ENCODE measurements at regions not wholly inside any gene's neighbourhood (a gene's known extent, or its start where the extent isn't known, plus 50 kb on each side); places are given as distances from the start of the nearest gene placed in this dataset.

DNA sequence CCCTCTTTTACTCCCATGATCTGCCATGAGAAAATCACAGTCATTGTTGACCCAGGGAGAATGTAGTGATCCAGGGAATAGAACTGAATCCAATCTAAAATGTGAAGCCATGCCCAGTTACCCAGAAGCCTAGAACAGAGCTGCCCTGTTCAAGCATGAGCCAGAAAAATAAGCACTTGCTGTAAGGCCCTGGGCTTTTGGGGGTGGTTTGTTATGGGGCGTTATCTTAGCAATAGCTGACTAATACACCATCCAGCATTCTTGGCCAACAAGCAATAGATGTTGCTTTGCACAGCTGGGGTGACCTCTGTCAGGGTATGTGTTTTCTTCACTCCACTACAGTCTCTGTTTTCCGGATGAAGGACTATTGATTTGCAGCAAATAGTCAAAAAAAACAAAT, 120.4 kb downstream of the ZFP64 start:
- Histone ChIP-seq H3K4me1 (ENCODE audit: insufficient read depth, low read length, severe bottlenecking) (no peaks in the 10 kb centered on the region), H3K36me3 (ENCODE audit: insufficient read depth, low read length) (no peaks in the 10 kb centered on the region), H2AFZ (ENCODE audit: low read length) (no peak overlapping the region), H3K9ac (ENCODE audit: low read length) (no peak overlapping the region), H3K9me2 (ENCODE audit: low read depth, low read length) (no peaks in the 10 kb centered on the region), H3K4me3 (ENCODE audit: low read depth, low read length, poor library complexity, severe bottlenecking) (no peak overlapping the region), H3K4me2 (ENCODE audit: low read length) (no peak overlapping the region), H3K9me3 (ENCODE audit: low read length) (no peaks in the 10 kb centered on the region), H4K20me1 (ENCODE audit: insufficient read depth, low read length) (no peaks in the 10 kb centered on the region), H3F3A (ENCODE audit: insufficient read depth, low read length) (no peaks in the 10 kb centered on the region), H3K27ac (ENCODE audit: low read depth, low read length, poor library complexity, severe bottlenecking) (no peak overlapping the region), H3K79me2 (ENCODE audit: insufficient read depth, low read length) (no peaks in the 10 kb centered on the region), H3K27me3 (ENCODE audit: insufficient read depth, low read length) (no peaks in the 10 kb centered on the region)
- TF ChIP-seq EZH2 (IDR thresholded peaks at IDR 0.05; ENCODE audit: borderline replicate concordance, low read length): no peak
- TF ChIP-seq, protein P1, sequence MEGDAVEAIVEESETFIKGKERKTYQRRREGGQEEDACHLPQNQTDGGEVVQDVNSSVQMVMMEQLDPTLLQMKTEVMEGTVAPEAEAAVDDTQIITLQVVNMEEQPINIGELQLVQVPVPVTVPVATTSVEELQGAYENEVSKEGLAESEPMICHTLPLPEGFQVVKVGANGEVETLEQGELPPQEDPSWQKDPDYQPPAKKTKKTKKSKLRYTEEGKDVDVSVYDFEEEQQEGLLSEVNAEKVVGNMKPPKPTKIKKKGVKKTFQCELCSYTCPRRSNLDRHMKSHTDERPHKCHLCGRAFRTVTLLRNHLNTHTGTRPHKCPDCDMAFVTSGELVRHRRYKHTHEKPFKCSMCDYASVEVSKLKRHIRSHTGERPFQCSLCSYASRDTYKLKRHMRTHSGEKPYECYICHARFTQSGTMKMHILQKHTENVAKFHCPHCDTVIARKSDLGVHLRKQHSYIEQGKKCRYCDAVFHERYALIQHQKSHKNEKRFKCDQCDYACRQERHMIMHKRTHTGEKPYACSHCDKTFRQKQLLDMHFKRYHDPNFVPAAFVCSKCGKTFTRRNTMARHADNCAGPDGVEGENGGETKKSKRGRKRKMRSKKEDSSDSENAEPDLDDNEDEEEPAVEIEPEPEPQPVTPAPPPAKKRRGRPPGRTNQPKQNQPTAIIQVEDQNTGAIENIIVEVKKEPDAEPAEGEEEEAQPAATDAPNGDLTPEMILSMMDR (IDR thresholded peaks at IDR 0.05; ENCODE audit: low read length): no peak

DNA sequence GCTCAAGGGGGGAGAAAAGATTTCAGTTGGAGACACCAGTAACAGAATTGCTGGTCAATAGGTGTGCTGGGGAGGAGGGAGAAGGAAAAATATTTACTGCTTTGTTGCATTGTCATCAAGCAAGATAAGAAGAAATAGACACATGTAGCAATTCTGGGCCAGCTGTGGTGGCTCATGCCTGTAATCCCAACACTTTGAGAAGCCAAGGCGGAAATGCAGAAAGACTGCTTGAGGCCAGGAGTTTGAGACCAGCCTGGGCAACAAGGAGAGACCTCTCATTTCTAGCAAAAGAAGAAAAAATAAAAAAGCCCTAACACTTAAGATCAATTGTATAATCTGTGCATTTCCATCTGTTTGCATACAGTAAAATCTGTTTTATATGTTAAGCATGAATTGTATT, 126.6 kb downstream of the ZFP64 start:
- H3K36me3 ChIP-seq (ENCODE audit: insufficient read depth, low read length): no peaks in the 10 kb centered on the region
- H4K20me1 ChIP-seq (ENCODE audit: insufficient read depth, low read length): no peaks in the 10 kb centered on the region
- H3K27ac ChIP-seq (ENCODE audit: low read depth, low read length, poor library complexity, severe bottlenecking): no peak overlapping the region
- no peaks in the 10 kb centered on the region for H3K9me3 ChIP-seq (ENCODE audit: low read length)
- no peak overlapping the region for H3K4me3 ChIP-seq (ENCODE audit: low read depth, low read length, poor library complexity, severe bottlenecking)
- no peak overlapping the region for H3K4me2 ChIP-seq (ENCODE audit: low read length)
- no peaks in the 10 kb centered on the region for H3K79me2 ChIP-seq (ENCODE audit: insufficient read depth, low read length)
- H2AFZ ChIP-seq (ENCODE audit: low read length): no peak overlapping the region
- H3K9ac ChIP-seq (ENCODE audit: low read length): no peak overlapping the region
- no peaks in the 10 kb centered on the region for H3F3A ChIP-seq (ENCODE audit: insufficient read depth, low read length)
- TF ChIP-seq, protein P1 (IDR thresholded peaks at IDR 0.05; ENCODE audit: low read length): no peak
- no peak for TF ChIP-seq EZH2 (IDR thresholded peaks at IDR 0.05; ENCODE audit: borderline replicate concordance, low read length)
- H3K9me2 ChIP-seq (ENCODE audit: low read depth, low read length): no peaks in the 10 kb centered on the region
- no peaks in the 10 kb centered on the region for H3K4me1 ChIP-seq (ENCODE audit: insufficient read depth, low read length, severe bottlenecking)
- H3K27me3 ChIP-seq (ENCODE audit: insufficient read depth, low read length): no peaks in the 10 kb centered on the region

DNA sequence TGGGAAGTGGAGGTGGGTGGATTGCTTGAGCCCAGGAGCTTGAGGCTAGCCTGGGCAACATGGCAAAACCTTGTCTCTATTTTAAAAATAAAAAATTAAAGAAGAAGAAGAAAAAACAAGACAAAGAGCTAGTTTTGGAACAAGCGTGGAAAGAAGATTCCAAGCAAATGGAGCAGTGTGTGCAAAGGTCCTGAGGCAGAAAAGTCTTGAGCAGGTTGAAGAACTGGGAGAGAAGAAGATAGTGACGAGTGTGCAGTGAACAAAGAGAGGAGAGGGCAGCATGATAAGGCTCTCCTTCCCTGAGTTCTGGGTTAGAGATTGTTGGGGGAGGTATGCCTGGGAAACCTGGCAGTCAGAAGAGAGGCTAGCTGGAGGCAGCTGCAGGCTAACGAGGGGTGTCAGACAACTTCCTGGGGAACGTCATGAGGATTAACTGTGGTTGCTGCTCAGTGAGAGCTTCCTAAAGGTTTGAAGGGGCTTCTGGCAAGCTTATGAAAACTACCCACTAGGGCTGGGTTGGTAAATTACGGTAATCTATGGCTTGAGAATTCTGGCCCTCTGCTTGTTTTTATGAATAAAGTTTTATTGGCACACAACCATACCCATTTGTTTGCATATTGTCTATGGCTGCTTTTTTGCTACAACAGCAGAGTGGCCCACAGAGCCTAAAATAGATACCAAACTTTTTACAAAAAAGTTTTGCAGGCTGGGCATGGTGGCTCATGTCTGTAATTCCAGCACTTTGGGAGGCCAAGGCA, 128.9 kb downstream of the ZFP64 start:
- Histone ChIP-seq H3K36me3 (ENCODE audit: insufficient read depth, low read length) (no peaks in the 10 kb centered on the region), H3K4me2 (ENCODE audit: low read length) (no peak overlapping the region), H3K9me3 (ENCODE audit: low read length) (no peaks in the 10 kb centered on the region), H4K20me1 (ENCODE audit: insufficient read depth, low read length) (no peaks in the 10 kb centered on the region), H3K9me2 (ENCODE audit: low read depth, low read length) (no peaks in the 10 kb centered on the region), H3K4me1 (ENCODE audit: insufficient read depth, low read length, severe bottlenecking) (no peaks in the 10 kb centered on the region), H3K27me3 (ENCODE audit: insufficient read depth, low read length) (no peaks in the 10 kb centered on the region), H3K9ac (ENCODE audit: low read length) (no peak overlapping the region), H3K4me3 (ENCODE audit: low read depth, low read length, poor library complexity, severe bottlenecking) (no peak overlapping the region), H3K79me2 (ENCODE audit: insufficient read depth, low read length) (no peaks in the 10 kb centered on the region), H3K27ac (ENCODE audit: low read depth, low read length, poor library complexity, severe bottlenecking) (no peak overlapping the region), H3F3A (ENCODE audit: insufficient read depth, low read length) (no peaks in the 10 kb centered on the region), H2AFZ (ENCODE audit: low read length) (no peak overlapping the region)
- no peak for TF ChIP-seq EZH2 (IDR thresholded peaks at IDR 0.05; ENCODE audit: borderline replicate concordance, low read length)
- TF ChIP-seq, protein P1 (IDR thresholded peaks at IDR 0.05; ENCODE audit: low read length): no peak

All from OCI-LY1 (cell line).